MM.1S (cell line): ENCODE measurements at regions not wholly inside any gene's neighbourhood (a gene's known extent, or its start where the extent isn't known, plus 50 kb on each side); places are given as distances from the start of the nearest gene placed in this dataset.
"Not testable (repeated sequence)": the region's sequence is repeated elsewhere in the genome, so short reads cannot be mapped to it uniquely, and the experiment has no call there.

Experiments
- DNase-seq: peaks from one replicate; pipeline ENCODE4 v3.0.0-alpha.2; 2015
- H2AFZ ChIP-seq: fragments of 300-600 bp; sonication (generic); 2 replicates; pipeline ENCODE4 v1.6.0; 2016; ENCODE audit warnings: antibody characterized with exemption, low read length
- H3F3A ChIP-seq: fragments of 300-600 bp; sonication (generic); 2 replicates; pipeline ENCODE4 v1.6.1; 2016; ENCODE audit warnings: mild to moderate bottlenecking, antibody characterized with exemption, low read length, moderate library complexity, mixed read lengths; ENCODE audit not compliant: insufficient read depth
- H3K27ac ChIP-seq: fragments of 300-600 bp; sonication (generic); 2 replicates; pipeline ENCODE4 v1.5.1; 2016; ENCODE audit warnings: mild to moderate bottlenecking, low read length
- H3K27me3 ChIP-seq: fragments of 300-600 bp; sonication (generic); replicated peaks from 2 replicates; pipeline ENCODE4 v1.6.0; 2016; ENCODE audit warnings: low read length; ENCODE audit not compliant: insufficient read depth
- H3K36me3 ChIP-seq: fragments of 300-600 bp; sonication (generic); replicated peaks from 2 replicates; pipeline ENCODE4 v1.6.1; 2016; ENCODE audit warnings: mild to moderate bottlenecking, low read length, mixed read lengths; ENCODE audit not compliant: insufficient read depth
- H3K4me1 ChIP-seq: fragments of 300-600 bp; sonication (generic); 2 replicates; pipeline ENCODE4 v1.6.1; 2016; ENCODE audit warnings: low read length, mixed read lengths
- H3K4me2 ChIP-seq: fragments of 300-600 bp; sonication (generic); 2 replicates; pipeline ENCODE4 v1.6.0; 2016; ENCODE audit warnings: low read depth, low read length
- H3K4me3 ChIP-seq: fragments of 300-600 bp; sonication (generic); 2 replicates; pipeline ENCODE4 v1.5.1; 2016; ENCODE audit warnings: low read length, mixed read lengths
- H3K79me2 ChIP-seq: fragments of 300-600 bp; sonication (generic); 2 replicates; pipeline ENCODE4 v1.6.1; 2016; ENCODE audit warnings: mixed run types, low read length, mixed read lengths
- H3K9ac ChIP-seq: fragments of 300-600 bp; sonication (generic); 2 replicates; pipeline ENCODE4 v1.6.1; 2016; ENCODE audit warnings: low read length, mixed read lengths
- H3K9me2 ChIP-seq: fragments of 300-600 bp; sonication (generic); replicated peaks from 2 replicates; pipeline ENCODE4 v1.6.1; 2016; ENCODE audit warnings: mild to moderate bottlenecking, low read length, mixed read lengths; ENCODE audit not compliant: insufficient read depth
- H3K9me3 ChIP-seq: fragments of 300-600 bp; sonication (generic); replicated peaks from 2 replicates; pipeline ENCODE4 v1.6.1; 2016; ENCODE audit warnings: mild to moderate bottlenecking, low read length, mixed read lengths; ENCODE audit not compliant: insufficient read depth
- H4K20me1 ChIP-seq: fragments of 300-600 bp; sonication (generic); 2 replicates; pipeline ENCODE4 v1.6.1; 2016; ENCODE audit warnings: mild to moderate bottlenecking, low read length, moderate library complexity, mixed read lengths; ENCODE audit not compliant: insufficient read depth
- EZH2 ChIP-seq: fragments of 300-600 bp; sonication (generic); optimal IDR thresholded peaks from 2 replicates; pipeline ENCODE3; 2017; ENCODE audit warnings: low read depth, mild to moderate bottlenecking, antibody characterized with exemption, low read length, mixed read lengths
- EZH2phosphoT487 ChIP-seq: fragments of 300-600 bp; sonication (generic); IDR thresholded peaks from 2 replicates; pipeline ENCODE4 v1.6.1; 2018; ENCODE audit warnings: antibody characterized with exemption, low read length
- TF ChIP-seq, protein P1 (sequence below): fragments of 300-600 bp; sonication (generic); IDR thresholded peaks from 2 replicates; pipeline ENCODE4 v1.5.1; 2016; ENCODE audit warnings: antibody characterized with exemption, low read length, mixed read lengths

DNA sequence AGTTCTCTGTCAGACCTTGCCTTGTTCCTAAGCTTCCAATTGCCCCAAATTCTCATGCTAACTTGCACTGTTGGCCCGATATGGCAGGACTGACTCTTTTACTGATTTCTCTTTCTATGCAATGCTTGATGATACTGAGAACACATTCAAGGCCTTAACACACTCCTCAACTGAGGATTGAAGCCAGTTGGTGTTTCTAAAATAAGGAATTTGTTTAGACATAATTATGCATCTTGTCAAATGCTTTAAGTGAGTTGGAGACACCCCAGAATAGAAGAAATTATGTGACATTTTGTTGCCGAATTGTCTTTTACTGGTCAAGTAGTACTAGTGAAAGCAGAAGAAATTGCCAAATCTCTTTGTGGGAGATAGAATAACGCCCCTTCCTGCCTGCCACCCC lies 60.0 kb upstream of the THSD7B start:
- Histone ChIP-seq H3K9me2 (no peaks in the 10 kb centered on the region), H3K27me3 (no peaks in the 10 kb centered on the region), H3K79me2 (no peaks in the 10 kb centered on the region)

DNA sequence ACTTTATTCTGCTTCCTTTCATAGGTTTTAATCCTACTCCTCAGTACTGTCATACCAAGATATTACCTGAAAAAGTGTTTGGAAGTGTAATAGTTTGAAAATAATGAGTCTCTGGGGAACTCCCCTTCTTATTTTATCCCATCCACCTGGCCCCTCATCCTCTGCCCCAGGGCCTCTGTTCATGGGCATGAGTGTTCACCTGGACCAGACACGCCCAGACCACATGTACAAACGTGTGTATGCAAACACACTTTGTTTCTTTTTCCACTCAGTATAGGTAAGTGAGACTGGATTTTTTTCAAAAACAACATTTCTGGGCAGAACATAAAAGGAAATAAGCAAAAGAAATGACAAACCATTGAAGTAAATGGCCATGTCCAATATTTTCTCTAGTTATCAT lies 62.1 kb upstream of the THSD7B start:
- H3K36me3 ChIP-seq: no peaks in the 10 kb centered on the region
- no peaks in the 10 kb centered on the region for H3K79me2 ChIP-seq
- no peak overlapping the region for H2AFZ ChIP-seq
- H3K4me3 ChIP-seq: no peak overlapping the region
- H3K27me3 ChIP-seq: no peaks in the 10 kb centered on the region
- no peak overlapping the region for H3K9ac ChIP-seq
- no peaks in the 10 kb centered on the region for H3K9me2 ChIP-seq
- no peak overlapping the region for H3K27ac ChIP-seq
- no peak overlapping the region for H3K4me2 ChIP-seq
- H3K9me3 ChIP-seq: no peaks in the 10 kb centered on the region
- H3K4me1 ChIP-seq: no peaks in the 10 kb centered on the region
- TF ChIP-seq, protein P1, sequence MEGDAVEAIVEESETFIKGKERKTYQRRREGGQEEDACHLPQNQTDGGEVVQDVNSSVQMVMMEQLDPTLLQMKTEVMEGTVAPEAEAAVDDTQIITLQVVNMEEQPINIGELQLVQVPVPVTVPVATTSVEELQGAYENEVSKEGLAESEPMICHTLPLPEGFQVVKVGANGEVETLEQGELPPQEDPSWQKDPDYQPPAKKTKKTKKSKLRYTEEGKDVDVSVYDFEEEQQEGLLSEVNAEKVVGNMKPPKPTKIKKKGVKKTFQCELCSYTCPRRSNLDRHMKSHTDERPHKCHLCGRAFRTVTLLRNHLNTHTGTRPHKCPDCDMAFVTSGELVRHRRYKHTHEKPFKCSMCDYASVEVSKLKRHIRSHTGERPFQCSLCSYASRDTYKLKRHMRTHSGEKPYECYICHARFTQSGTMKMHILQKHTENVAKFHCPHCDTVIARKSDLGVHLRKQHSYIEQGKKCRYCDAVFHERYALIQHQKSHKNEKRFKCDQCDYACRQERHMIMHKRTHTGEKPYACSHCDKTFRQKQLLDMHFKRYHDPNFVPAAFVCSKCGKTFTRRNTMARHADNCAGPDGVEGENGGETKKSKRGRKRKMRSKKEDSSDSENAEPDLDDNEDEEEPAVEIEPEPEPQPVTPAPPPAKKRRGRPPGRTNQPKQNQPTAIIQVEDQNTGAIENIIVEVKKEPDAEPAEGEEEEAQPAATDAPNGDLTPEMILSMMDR: no peak
- TF ChIP-seq EZH2 (no peak), EZH2phosphoT487 (no peak)
- H3F3A ChIP-seq: no peaks in the 10 kb centered on the region
- no peak for DNase-seq
- H4K20me1 ChIP-seq: no peaks in the 10 kb centered on the region

More for the DNA sequence above, 60.0 kb upstream of the THSD7B start:
- no peak for DNase-seq
- Histone ChIP-seq H2AFZ (no peak overlapping the region), H4K20me1 (no peaks in the 10 kb centered on the region), H3K4me2 (no peak overlapping the region), H3K9me3 (no peaks in the 10 kb centered on the region), H3K4me3 (no peak overlapping the region), H3K4me1 (no peaks in the 10 kb centered on the region), H3K36me3 (no peaks in the 10 kb centered on the region), H3K27ac (no peak overlapping the region), H3K9ac (no peak overlapping the region), H3F3A (no peaks in the 10 kb centered on the region)
- TF ChIP-seq, protein P1: no peak
- TF ChIP-seq EZH2phosphoT487: no peak
- no peak for TF ChIP-seq EZH2

DNA sequence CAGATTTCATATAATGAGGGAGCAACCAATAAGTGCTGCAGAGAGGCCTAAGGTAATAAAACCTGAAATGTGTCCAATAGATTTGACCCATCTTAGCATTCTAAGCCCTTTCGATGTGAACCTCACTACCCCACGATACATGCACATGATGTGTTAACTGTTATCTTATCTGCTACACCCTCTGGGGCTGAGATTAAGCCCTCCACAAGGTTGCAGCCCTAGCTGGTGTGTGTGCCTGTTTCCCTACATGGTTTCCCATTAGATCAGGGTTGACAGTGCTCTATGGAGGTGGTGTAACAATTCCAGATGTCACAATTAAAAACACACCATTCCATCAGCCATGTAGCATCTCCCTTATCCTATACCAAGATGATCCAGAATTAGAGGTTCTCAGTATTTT lies 68.9 kb upstream of the THSD7B start:
- TF ChIP-seq EZH2: no peak
- TF ChIP-seq, protein P1: no peak
- no peak for TF ChIP-seq EZH2phosphoT487
- no peak overlapping the region for H2AFZ ChIP-seq
- no peak overlapping the region for H3K4me2 ChIP-seq
- no peaks in the 10 kb centered on the region for H3K79me2 ChIP-seq
- no peak overlapping the region for H3K4me3 ChIP-seq
- no peaks in the 10 kb centered on the region for H3K36me3 ChIP-seq
- no peaks in the 10 kb centered on the region for H4K20me1 ChIP-seq
- no peaks in the 10 kb centered on the region for H3F3A ChIP-seq
- no peaks in the 10 kb centered on the region for H3K27me3 ChIP-seq
- H3K9me2 ChIP-seq: no peaks in the 10 kb centered on the region
- no peaks in the 10 kb centered on the region for H3K4me1 ChIP-seq
- no peaks in the 10 kb centered on the region for H3K9me3 ChIP-seq
- H3K27ac ChIP-seq: no peak overlapping the region
- no peak overlapping the region for H3K9ac ChIP-seq
- DNase-seq: no peak

DNA sequence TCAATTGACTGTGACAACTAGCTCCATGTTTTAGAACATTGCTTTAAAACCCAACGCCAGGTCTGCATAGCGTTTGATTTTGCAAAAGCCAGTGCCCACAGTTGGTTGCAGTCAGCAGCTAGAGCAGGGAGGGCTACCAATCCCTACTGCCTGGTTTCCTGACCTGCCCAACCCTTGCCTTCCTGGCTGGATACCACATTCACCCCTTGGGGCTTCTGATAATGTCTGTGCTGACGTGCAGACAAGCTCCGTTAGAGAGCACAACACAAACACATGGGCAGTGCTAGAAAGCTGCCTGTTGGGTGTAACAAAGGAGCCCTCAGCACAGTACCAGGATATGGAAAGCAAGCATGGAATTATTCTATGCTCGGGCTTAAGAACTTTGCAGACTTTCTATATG lies 71.4 kb upstream of the THSD7B start:
- no peaks in the 10 kb centered on the region for H3K27me3 ChIP-seq
- no peak overlapping the region for H2AFZ ChIP-seq
- no peak overlapping the region for H3K27ac ChIP-seq
- H3K4me1 ChIP-seq: no peaks in the 10 kb centered on the region
- no peaks in the 10 kb centered on the region for H3F3A ChIP-seq
- TF ChIP-seq, protein P1: no peak
- TF ChIP-seq EZH2: no peak
- TF ChIP-seq EZH2phosphoT487: no peak
- H3K36me3 ChIP-seq: no peaks in the 10 kb centered on the region
- H4K20me1 ChIP-seq: no peaks in the 10 kb centered on the region
- DNase-seq: no peak
- no peaks in the 10 kb centered on the region for H3K9me3 ChIP-seq
- H3K79me2 ChIP-seq: no peaks in the 10 kb centered on the region
- no peak overlapping the region for H3K4me3 ChIP-seq
- H3K4me2 ChIP-seq: no peak overlapping the region
- H3K9me2 ChIP-seq: no peaks in the 10 kb centered on the region
- no peak overlapping the region for H3K9ac ChIP-seq

DNA sequence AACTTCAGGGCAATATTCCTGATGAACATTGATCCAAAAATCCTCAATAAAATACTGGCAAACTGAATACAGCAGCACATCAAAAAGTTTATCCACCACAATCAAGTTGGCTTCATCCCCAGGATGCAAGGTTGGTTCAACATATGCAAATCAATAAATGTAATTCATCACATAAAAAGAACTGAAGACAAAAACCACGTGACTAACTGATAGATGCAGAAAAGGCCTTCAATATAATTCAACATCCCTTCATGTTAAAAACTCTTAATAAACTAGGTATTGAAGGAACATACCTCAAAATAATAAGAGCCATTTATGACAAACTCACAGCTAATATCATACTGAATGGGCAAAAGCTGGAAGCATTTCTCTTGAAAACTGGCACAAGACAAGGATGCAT lies 85.3 kb upstream of the THSD7B start:
- H3K4me3 ChIP-seq, H3K79me2 ChIP-seq, H4K20me1 ChIP-seq, H3K4me1 ChIP-seq, H2AFZ ChIP-seq, H3K36me3 ChIP-seq, H3F3A ChIP-seq, DNase-seq, H3K9ac ChIP-seq, H3K27ac ChIP-seq, H3K27me3 ChIP-seq, H3K4me2 ChIP-seq, H3K9me2 ChIP-seq, H3K9me3 ChIP-seq: not testable (repeated sequence)
